MCF 10A (cell line): ENCODE measurements at regions not wholly inside any gene's neighbourhood (a gene's known extent, or its start where the extent isn't known, plus 50 kb on each side); places are given as distances from the start of the nearest gene placed in this dataset.

Source experiments
- BruUV-seq: library from RNA; stranded (reverse); fragments of 400-500 nt; replicated peaks from 2 replicates; lab custom pipeline; 2021; lab: Mats Ljungman, UMichigan
- CTCF ChIA-PET: fragments of 300-600 bp; sonication (Branson Sonifier 250); formaldehyde crosslinking; extraction: SDS; loops from one replicate; lab custom pipeline; 2021; ENCODE audit warnings: antibody characterized with exemption, inconsistent platforms; lab: Yijun Ruan, JAX
- POLR2A ChIA-PET: fragments of 300-600, 350-650 bp; sonication (Branson Sonifier 250); formaldehyde crosslinking; extraction: SDS; loops from one replicate; lab custom pipeline; 2020; ENCODE audit warnings: antibody characterized with exemption, inconsistent platforms; lab: Yijun Ruan, JAX
- DNase-seq: peaks from one replicate; pipeline ENCODE4 v3.0.0-alpha.2; 2018; ENCODE audit not compliant: unreplicated experiment
- H3K27ac Mint-ChIP-seq: one replicate; pipeline ENCODE4 v1.8.0; 2022; ENCODE audit warnings: mild to moderate bottlenecking, low read depth, mixed read lengths; ENCODE audit not compliant: unreplicated experiment
- H3K27me3 Mint-ChIP-seq: one replicate; pipeline ENCODE4 v1.8.0; 2022; ENCODE audit warnings: mixed read lengths; ENCODE audit not compliant: insufficient read depth, unreplicated experiment
- H3K36me3 Mint-ChIP-seq: one replicate; pipeline ENCODE4 v1.8.0; 2022; ENCODE audit warnings: mild to moderate bottlenecking, moderate library complexity, mixed read lengths; ENCODE audit not compliant: insufficient read depth, unreplicated experiment
- H3K4me1 Mint-ChIP-seq: one replicate; pipeline ENCODE4 v1.8.0; 2022; ENCODE audit warnings: mixed read lengths; ENCODE audit not compliant: insufficient read depth, unreplicated experiment
- H3K4me3 Mint-ChIP-seq: one replicate; pipeline ENCODE4 v1.8.0; 2022; ENCODE audit warnings: mild to moderate bottlenecking, moderate library complexity, mixed read lengths; ENCODE audit not compliant: unreplicated experiment
- H3K9me3 Mint-ChIP-seq: one replicate; pipeline ENCODE4 v1.8.0; 2022; ENCODE audit warnings: mixed read lengths; ENCODE audit not compliant: unreplicated experiment
- intact Hi-C: fragments of 100-400 bp; cut with micrococcal nuclease; formaldehyde crosslinking; loops from 2 replicates; pipeline ENCODE4 v1.14.1; 2022
- TF ChIP-seq, protein P1 (sequence below): fragments of 200-600 bp; IDR thresholded peaks from one replicate; pipeline ENCODE4 v1.8.0; 2022; ENCODE audit warnings: antibody characterized with exemption, mild to moderate bottlenecking; ENCODE audit not compliant: unreplicated experiment

DNA sequence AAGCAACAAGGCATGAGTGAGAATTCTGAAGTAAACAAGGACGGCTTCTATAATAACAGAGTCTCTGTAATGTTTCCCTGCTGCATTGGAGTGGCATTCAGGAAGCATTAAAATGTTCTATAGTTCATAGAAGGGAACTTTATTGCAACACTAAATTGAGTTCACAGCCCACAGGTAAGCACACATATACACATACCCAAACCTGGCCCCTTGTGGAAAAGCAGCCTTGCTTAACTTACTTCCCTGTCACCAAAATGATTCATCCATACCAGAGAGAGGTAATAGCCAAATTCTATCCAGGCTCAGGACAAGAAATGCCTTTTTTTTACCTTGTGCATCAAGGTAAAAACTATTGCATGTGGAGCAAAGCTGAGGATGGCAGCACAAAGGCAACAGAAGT, 241.4 kb downstream of the HHIPL2 start:
- Mint-ChIP-seq H3K4me3 (no peak overlapping the region), H3K9me3 (no peaks in the 10 kb centered on the region), H3K27me3 (no peaks in the 10 kb centered on the region), H3K27ac (no peak overlapping the region), H3K4me1 (peaks cover 4% of the 10 kb centered on the region), H3K36me3 (no peaks in the 10 kb centered on the region)
- POLR2A ChIA-PET = no interaction called here
- TF ChIP-seq, protein P1, sequence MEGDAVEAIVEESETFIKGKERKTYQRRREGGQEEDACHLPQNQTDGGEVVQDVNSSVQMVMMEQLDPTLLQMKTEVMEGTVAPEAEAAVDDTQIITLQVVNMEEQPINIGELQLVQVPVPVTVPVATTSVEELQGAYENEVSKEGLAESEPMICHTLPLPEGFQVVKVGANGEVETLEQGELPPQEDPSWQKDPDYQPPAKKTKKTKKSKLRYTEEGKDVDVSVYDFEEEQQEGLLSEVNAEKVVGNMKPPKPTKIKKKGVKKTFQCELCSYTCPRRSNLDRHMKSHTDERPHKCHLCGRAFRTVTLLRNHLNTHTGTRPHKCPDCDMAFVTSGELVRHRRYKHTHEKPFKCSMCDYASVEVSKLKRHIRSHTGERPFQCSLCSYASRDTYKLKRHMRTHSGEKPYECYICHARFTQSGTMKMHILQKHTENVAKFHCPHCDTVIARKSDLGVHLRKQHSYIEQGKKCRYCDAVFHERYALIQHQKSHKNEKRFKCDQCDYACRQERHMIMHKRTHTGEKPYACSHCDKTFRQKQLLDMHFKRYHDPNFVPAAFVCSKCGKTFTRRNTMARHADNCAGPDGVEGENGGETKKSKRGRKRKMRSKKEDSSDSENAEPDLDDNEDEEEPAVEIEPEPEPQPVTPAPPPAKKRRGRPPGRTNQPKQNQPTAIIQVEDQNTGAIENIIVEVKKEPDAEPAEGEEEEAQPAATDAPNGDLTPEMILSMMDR = no peak
- intact Hi-C loops = no loop called here
- CTCF ChIA-PET = no interaction called here
- BruUV-seq = no TSS peak
- no peak for DNase-seq

DNA sequence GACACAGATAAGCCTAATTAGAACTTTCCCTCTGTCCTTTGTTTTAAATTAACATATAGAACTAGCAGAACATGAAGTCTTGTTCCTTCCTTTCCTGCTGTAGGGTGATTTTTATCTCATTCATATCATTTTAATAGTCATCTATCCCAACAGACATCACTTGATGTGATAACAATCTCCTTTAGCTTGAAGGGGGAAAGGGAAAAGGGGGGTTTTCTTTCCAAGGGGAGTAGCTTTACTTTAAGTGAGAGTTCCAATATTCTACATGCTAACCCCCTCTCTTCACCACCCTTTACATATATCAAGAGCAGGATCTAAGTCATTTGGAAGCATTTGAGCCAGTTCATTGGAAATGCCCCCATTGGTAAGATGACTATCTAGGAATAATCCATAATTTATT, 241.9 kb downstream of the HHIPL2 start:
- H3K27ac Mint-ChIP-seq = no peak overlapping the region
- H3K9me3 Mint-ChIP-seq = no peaks in the 10 kb centered on the region
- POLR2A ChIA-PET = no interaction called here
- H3K27me3 Mint-ChIP-seq = no peaks in the 10 kb centered on the region
- peaks cover 4% of the 10 kb centered on the region for H3K4me1 Mint-ChIP-seq
- TF ChIP-seq, protein P1 = no peak
- H3K36me3 Mint-ChIP-seq = no peaks in the 10 kb centered on the region
- BruUV-seq = no TSS peak
- no peak overlapping the region for H3K4me3 Mint-ChIP-seq
- intact Hi-C loops = no loop called here
- CTCF ChIA-PET = no interaction called here
- DNase-seq = no peak

DNA sequence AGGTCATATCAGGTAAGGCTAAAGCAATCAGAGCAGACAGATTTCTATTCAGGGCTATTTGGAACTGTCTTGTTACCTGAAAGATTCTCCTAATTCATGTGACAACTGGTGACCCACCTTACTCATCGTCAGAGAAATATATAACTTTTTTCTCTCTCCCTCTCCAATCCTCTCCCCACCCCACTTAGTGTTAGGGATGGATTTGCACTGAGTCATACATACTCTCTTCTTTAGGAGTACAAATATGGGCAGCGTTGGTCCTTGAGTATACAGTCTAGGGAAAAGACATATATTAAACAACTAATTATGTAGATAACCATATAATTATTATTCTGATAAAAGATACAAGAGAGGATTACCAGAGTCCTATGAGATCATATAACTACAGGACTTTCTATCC, 246.3 kb downstream of the HHIPL2 start:
- Mint-ChIP-seq H3K4me3 (no peak overlapping the region), H3K27ac (no peak overlapping the region)
- TF ChIP-seq, protein P1 = no peak

DNA sequence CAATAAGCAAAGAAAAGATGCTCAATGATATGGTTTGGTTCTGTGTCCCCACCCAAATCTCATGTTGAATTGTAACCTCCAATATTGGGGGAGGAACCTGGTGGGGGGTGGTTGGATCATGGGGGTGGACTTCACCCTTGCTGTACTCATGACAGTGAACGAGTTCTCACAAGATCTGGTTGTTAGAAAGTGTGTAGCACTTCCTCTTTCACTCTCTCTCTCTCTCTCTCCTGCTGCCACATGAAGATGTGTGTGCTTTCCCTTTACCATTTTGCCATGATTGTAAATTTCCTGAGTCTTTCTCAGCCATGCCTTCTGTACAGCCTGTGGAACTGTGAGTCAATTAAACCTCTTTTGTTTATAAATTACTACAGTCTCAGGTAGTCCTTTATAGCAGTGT, 248.4 kb downstream of the HHIPL2 start:
- ChIA-PET POLR2A (no interaction called here), CTCF (interaction anchor here (1.2 kb wide), 1 partner anchor 14 kb away, joined by 3 read pairs; no protein-coding TSS in a partner anchor)
- no peak overlapping the region for H3K4me3 Mint-ChIP-seq
- DNase-seq = no peak
- TF ChIP-seq, protein P1 = no peak
- intact Hi-C loops = no loop called here
- no peaks in the 10 kb centered on the region for H3K27me3 Mint-ChIP-seq
- peaks cover 4% of the 10 kb centered on the region for H3K4me1 Mint-ChIP-seq
- H3K27ac Mint-ChIP-seq = no peak overlapping the region
- no peaks in the 10 kb centered on the region for H3K36me3 Mint-ChIP-seq
- H3K9me3 Mint-ChIP-seq = peaks cover 14% of the 10 kb centered on the region
- no TSS peak for BruUV-seq

More for the DNA sequence above, 246.3 kb downstream of the HHIPL2 start:
- ChIA-PET CTCF (no interaction called here), POLR2A (interaction anchor here (1.2 kb wide), 1 partner anchor 62 kb away, joined by 3 read pairs; no protein-coding TSS in a partner anchor)
- H3K27me3 Mint-ChIP-seq = no peaks in the 10 kb centered on the region
- no peak for DNase-seq
- H3K4me1 Mint-ChIP-seq = peaks cover 4% of the 10 kb centered on the region
- peaks cover 3% of the 10 kb centered on the region for H3K9me3 Mint-ChIP-seq
- intact Hi-C loops = no loop called here
- H3K36me3 Mint-ChIP-seq = no peaks in the 10 kb centered on the region
- no TSS peak for BruUV-seq
